ENCODE measurements at regions not wholly inside any gene's neighbourhood (a gene's known extent, or its start where the extent isn't known, plus 50 kb on each side); places are given as distances from the start of the nearest gene placed in this dataset.
"Not testable (repeated sequence)": the region's sequence is repeated elsewhere in the genome, so short reads cannot be mapped to it uniquely, and the experiment has no call there.

- no peak for DNase-seq
- no peak overlapping the region for H3K4me3 Mint-ChIP-seq
- H3K36me3 Mint-ChIP-seq (ENCODE audit: low read depth) = no peaks in the 10 kb centered on the region
- intact Hi-C loops (cut with DNase I, micrococcal nuclease) = no loop called here
- no peak overlapping the region for H3K27ac Mint-ChIP-seq
- H3K4me1 Mint-ChIP-seq = no peaks in the 10 kb centered on the region
- ChIA-PET POLR2A (no interaction called here), CTCF (no interaction called here)
- no peak for ATAC-seq
- no peaks in the 10 kb centered on the region for H3K9me3 Mint-ChIP-seq (ENCODE audit: low read depth)
- peaks cover 4% of the 10 kb centered on the region for H3K27me3 Mint-ChIP-seq
Measured at GRCh38 chr13:100958831-100959230, 284.2 kb upstream of the TMTC4 start.

DNA sequence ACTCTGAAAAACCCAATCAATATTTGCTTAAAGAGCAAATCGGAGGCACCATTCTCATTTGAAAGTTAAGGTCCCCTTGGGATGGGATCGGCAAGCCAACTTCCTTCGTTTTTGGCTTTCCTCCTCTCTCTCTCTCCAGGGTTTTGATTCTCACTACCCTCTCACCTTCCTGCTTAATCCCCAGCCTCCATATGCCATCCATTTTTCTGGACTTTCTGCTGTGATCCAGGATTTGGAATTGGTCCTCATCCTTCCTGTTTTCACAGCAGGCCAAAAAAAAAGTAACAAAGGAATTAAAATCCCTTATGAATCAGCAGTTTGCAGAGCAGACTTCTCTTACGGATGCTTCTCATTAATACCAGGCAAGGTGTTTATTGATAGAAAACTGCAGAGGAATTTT, 283.1 kb upstream of the TMTC4 start:
- no peak overlapping the region for H3K27ac Mint-ChIP-seq
- no peak overlapping the region for H3K4me3 Mint-ChIP-seq
- intact Hi-C loops (cut with DNase I, micrococcal nuclease) = no loop called here
- ChIA-PET POLR2A (no interaction called here), CTCF (no interaction called here)
- no peaks in the 10 kb centered on the region for H3K4me1 Mint-ChIP-seq
- no peaks in the 10 kb centered on the region for H3K9me3 Mint-ChIP-seq (ENCODE audit: low read depth)
- H3K36me3 Mint-ChIP-seq (ENCODE audit: low read depth) = no peaks in the 10 kb centered on the region
- H3K27me3 Mint-ChIP-seq = peaks cover 4% of the 10 kb centered on the region
- no peak for DNase-seq
- ATAC-seq = no peak

DNA sequence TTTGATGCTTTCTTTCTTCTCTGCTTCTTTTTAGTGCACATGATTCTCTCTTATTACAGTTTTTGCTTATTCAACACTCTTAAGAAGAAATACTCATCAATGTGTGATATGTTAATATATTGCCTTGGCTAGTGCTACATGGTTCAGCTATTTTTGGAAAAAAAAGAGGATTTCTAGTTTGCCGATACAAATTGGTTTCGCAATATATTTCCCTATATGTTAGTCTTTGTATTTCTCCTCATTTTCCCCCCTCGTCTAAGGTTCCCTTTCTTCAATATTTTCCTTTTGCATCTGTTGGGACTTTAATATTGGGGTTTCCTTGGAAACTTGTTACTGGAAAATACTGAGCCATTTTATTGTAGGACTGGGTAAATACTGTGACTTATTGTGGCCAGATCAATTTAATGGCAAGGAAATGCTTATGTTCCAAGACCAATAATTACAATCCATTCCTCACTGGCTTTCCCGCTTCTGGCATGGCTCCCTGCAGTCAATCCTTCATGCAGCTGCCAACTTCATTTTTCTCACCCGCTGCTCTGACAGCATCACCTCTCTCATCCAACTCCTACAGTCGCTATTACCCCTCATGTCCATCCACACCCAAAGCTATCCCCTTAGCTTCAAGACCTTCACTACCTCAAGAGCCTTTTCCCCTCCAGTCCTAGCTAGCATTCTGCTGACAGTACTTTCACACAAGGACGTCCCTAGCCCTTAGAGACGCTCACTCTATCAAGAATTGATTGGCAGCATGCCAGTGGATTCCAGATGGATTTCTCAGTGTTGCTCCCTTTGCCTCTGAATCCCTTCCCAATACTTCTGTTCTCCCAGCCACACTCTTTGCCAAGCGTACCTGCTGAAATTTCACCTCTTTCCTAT, 280.1 kb upstream of the TMTC4 start:
- no peak overlapping the region for H3K27ac Mint-ChIP-seq
- POLR2A ChIA-PET = no interaction called here
- ATAC-seq (no peak), DNase-seq (no peak)
- H3K27me3 Mint-ChIP-seq = no peaks in the 10 kb centered on the region
- intact Hi-C loops (cut with DNase I, micrococcal nuclease) = no loop called here
- H3K4me1 Mint-ChIP-seq = no peaks in the 10 kb centered on the region
- H3K9me3 Mint-ChIP-seq (ENCODE audit: low read depth) = no peaks in the 10 kb centered on the region
- CTCF ChIA-PET = no interaction called here
- no peak overlapping the region for H3K4me3 Mint-ChIP-seq
- H3K36me3 Mint-ChIP-seq (ENCODE audit: low read depth) = no peaks in the 10 kb centered on the region

DNA sequence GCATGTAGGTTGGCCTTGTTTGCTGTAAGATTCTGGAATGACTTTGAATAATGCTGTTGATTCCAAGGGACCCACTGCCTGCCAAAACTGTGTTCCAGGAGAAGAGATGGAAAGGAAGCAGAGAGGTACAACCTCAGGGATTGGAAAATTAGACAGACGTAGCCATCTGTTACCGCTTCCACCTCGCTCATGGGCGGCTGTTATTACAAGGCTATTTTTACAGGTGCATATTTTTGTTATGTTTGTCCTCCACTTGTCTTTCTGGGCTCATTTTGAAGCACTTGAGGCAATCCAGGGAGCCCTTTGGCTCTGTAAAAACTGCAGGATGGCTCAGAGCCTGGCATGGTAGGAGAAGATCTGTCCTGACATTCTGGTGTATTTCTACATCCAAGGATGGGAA, 276.4 kb upstream of the TMTC4 start:
- Mint-ChIP-seq H3K27ac (no peak overlapping the region), H3K4me1 (no peaks in the 10 kb centered on the region), H3K4me3 (no peak overlapping the region), H3K27me3 (no peaks in the 10 kb centered on the region), H3K9me3 (ENCODE audit: low read depth) (no peaks in the 10 kb centered on the region), H3K36me3 (ENCODE audit: low read depth) (no peaks in the 10 kb centered on the region)
- POLR2A ChIA-PET = no interaction called here
- ATAC-seq = no peak
- intact Hi-C loops (cut with DNase I, micrococcal nuclease) = no loop called here
- CTCF ChIA-PET = no interaction called here
- DNase-seq = no peak

DNA sequence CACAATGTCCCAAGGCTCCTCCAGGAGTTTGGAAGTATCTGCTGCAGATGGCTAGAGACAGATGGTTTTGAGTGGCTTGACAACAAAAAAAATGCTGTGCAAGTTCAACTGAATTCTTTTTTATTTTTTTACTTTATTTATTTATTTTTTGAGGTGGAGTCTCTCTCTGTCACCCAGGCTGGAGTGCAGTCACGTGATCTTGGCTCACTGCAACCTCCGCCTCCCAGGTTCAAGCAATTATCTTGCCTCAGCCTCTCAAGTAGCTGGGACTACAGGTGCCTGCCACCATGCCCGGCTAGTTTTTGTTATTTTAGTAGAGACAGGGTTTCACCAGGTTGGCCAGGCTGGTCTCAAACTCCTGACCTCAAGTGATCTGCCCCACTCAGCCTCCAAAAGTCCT, 274.3 kb upstream of the TMTC4 start:
- H3K36me3 Mint-ChIP-seq (ENCODE audit: low read depth); H3K27me3 Mint-ChIP-seq; CTCF ChIA-PET; H3K9me3 Mint-ChIP-seq (ENCODE audit: low read depth); H3K4me1 Mint-ChIP-seq; H3K27ac Mint-ChIP-seq; H3K4me3 Mint-ChIP-seq; intact Hi-C loops (cut with DNase I, micrococcal nuclease); DNase-seq; POLR2A ChIA-PET; ATAC-seq: not testable (repeated sequence)

DNA sequence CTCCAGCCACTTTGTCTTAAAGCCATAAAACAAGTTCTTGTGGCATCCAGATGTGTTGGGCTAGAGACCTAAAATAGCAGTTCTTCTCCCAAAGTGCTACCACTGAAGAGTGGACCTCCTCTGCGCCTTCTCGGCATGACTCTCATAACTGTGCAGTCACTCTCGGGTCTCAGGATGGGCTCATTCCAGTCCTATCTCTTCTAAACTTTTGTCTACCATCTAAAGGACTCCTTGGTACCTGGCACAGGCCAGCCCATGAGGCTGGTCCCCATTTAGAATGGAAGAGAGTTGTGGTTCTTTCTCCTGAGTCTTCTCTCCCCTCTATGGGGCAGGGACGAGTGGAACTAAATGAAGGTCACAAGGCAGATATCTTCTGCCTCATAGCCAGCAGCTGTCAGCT, 272.0 kb upstream of the TMTC4 start:
- H3K27me3 Mint-ChIP-seq = peaks cover 4% of the 10 kb centered on the region
- H3K4me3 Mint-ChIP-seq = no peak overlapping the region
- no peak for ATAC-seq
- no peaks in the 10 kb centered on the region for H3K4me1 Mint-ChIP-seq
- ChIA-PET POLR2A (no interaction called here), CTCF (interaction anchor here (0.6 kb wide), 1 partner anchor 37 kb away, joined by 4 read pairs; no protein-coding TSS in a partner anchor)
- H3K36me3 Mint-ChIP-seq (ENCODE audit: low read depth) = no peaks in the 10 kb centered on the region
- no peaks in the 10 kb centered on the region for H3K9me3 Mint-ChIP-seq (ENCODE audit: low read depth)
- H3K27ac Mint-ChIP-seq = no peak overlapping the region
- DNase-seq = no peak
- intact Hi-C loops (cut with DNase I, micrococcal nuclease) = no loop called here

- Mint-ChIP-seq H3K36me3 (ENCODE audit: low read depth) (no peaks in the 10 kb centered on the region), H3K4me1 (no peaks in the 10 kb centered on the region), H3K4me3 (no peak overlapping the region), H3K27me3 (peaks cover 11% of the 10 kb centered on the region), H3K9me3 (ENCODE audit: low read depth) (no peaks in the 10 kb centered on the region), H3K27ac (no peak overlapping the region)
- DNase-seq (no peak), ATAC-seq (no peak)
- ChIA-PET CTCF (no interaction called here), POLR2A (no interaction called here)
- intact Hi-C loops (cut with DNase I, micrococcal nuclease) = no loop called here
Measured at GRCh38 chr13:100944791-100945345, 270.3 kb upstream of the TMTC4 start.

- POLR2A ChIA-PET = no interaction called here
- H3K36me3 Mint-ChIP-seq (ENCODE audit: low read depth) = no peaks in the 10 kb centered on the region
- no peak overlapping the region for H3K4me3 Mint-ChIP-seq
- intact Hi-C loops (cut with DNase I, micrococcal nuclease) = no loop called here
- no peak overlapping the region for H3K27ac Mint-ChIP-seq
- ATAC-seq (no peak), DNase-seq (no peak)
- peaks cover 15% of the 10 kb centered on the region for H3K27me3 Mint-ChIP-seq
- no peaks in the 10 kb centered on the region for H3K9me3 Mint-ChIP-seq (ENCODE audit: low read depth)
- no peaks in the 10 kb centered on the region for H3K4me1 Mint-ChIP-seq
- CTCF ChIA-PET = no interaction called here
Measured at GRCh38 chr13:100942742-100943141, 268.1 kb upstream of the TMTC4 start.

- DNase-seq (no peak), ATAC-seq (no peak)
- H3K27ac Mint-ChIP-seq = no peak overlapping the region
- intact Hi-C loops (cut with DNase I, micrococcal nuclease) = no loop called here
- no peaks in the 10 kb centered on the region for H3K4me1 Mint-ChIP-seq
- no peak overlapping the region for H3K4me3 Mint-ChIP-seq
- peaks cover 19% of the 10 kb centered on the region for H3K27me3 Mint-ChIP-seq
- H3K9me3 Mint-ChIP-seq (ENCODE audit: low read depth) = no peaks in the 10 kb centered on the region
- ChIA-PET POLR2A (interaction anchor here (0.7 kb wide), 1 partner anchor 56 kb away, joined by 3 read pairs; no protein-coding TSS in a partner anchor), CTCF (no interaction called here)
- H3K36me3 Mint-ChIP-seq (ENCODE audit: low read depth) = no peaks in the 10 kb centered on the region
Measured at GRCh38 chr13:100941377-100942368, 267.1 kb upstream of the TMTC4 start.

GRCh38 chr13:100940658-100941057, 266.1 kb upstream of the TMTC4 start:
- Mint-ChIP-seq H3K27ac (no peak overlapping the region), H3K9me3 (ENCODE audit: low read depth) (no peaks in the 10 kb centered on the region), H3K36me3 (ENCODE audit: low read depth) (no peaks in the 10 kb centered on the region), H3K4me3 (no peak overlapping the region), H3K27me3 (peaks cover 22% of the 10 kb centered on the region), H3K4me1 (no peaks in the 10 kb centered on the region)
- intact Hi-C loops (cut with DNase I, micrococcal nuclease) = no loop called here
- ATAC-seq (no peak), DNase-seq (no peak)
- CTCF ChIA-PET = no interaction called here
- POLR2A ChIA-PET = no interaction called here

DNA sequence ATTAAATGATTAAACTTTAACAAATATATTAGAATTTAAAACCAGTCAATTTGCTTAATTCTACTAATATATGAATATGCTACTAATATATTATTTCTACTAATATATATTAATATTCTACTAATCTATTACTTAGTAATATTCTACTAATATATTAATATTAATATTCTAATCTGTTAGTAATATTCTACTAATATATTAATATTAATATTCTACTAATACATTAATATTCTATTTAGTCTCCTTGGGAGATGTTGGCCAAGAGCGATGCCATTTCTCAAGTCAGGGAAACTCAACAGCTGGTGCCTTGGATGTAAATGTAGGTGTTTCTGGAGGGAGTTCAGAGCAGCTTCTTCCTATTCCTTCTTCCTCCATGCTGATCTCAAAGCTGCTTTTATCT, 259.2 kb upstream of the TMTC4 start:
- H3K27ac Mint-ChIP-seq = no peak overlapping the region
- H3K27me3 Mint-ChIP-seq = peaks cover 21% of the 10 kb centered on the region
- no peaks in the 10 kb centered on the region for H3K9me3 Mint-ChIP-seq (ENCODE audit: low read depth)
- ChIA-PET POLR2A (no interaction called here), CTCF (no interaction called here)
- no peaks in the 10 kb centered on the region for H3K4me1 Mint-ChIP-seq
- no peak overlapping the region for H3K4me3 Mint-ChIP-seq
- DNase-seq (no peak), ATAC-seq (no peak)
- intact Hi-C loops (cut with DNase I, micrococcal nuclease) = no loop called here
- H3K36me3 Mint-ChIP-seq (ENCODE audit: low read depth) = no peaks in the 10 kb centered on the region

DNA sequence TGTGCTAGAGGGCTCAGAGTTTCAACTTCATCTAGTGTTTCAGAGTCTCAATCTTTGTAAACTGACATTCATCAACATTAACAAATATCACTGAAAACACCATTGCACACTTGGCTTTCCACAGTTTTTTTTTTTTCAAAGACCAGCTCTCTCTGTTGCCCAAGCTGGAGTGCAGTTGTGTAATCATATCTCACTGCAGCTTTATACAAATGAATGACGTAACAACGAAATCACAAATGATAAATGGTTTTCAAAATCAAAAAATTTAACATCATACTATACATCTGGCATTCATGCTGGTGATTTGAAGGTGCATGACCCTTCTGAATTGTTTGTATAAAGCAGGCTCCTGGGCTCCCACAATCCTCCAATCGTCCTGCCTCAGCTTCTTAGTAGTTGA, 248.0 kb upstream of the TMTC4 start:
- Mint-ChIP-seq H3K36me3 (ENCODE audit: low read depth) (no peaks in the 10 kb centered on the region), H3K27me3 (no peaks in the 10 kb centered on the region), H3K4me1 (no peaks in the 10 kb centered on the region), H3K9me3 (ENCODE audit: low read depth) (no peaks in the 10 kb centered on the region), H3K4me3 (no peak overlapping the region), H3K27ac (no peak overlapping the region)
- DNase-seq (no peak), ATAC-seq (no peak)
- intact Hi-C loops (cut with DNase I, micrococcal nuclease) = no loop called here
- POLR2A ChIA-PET = no interaction called here
- CTCF ChIA-PET = no interaction called here
